HEK293 (cell line): ENCODE measurements at regions not wholly inside any gene's neighbourhood (a gene's known extent, or its start where the extent isn't known, plus 50 kb on each side); places are given as distances from the start of the nearest gene placed in this dataset.

ENCODE experiments used
- CTCF ChIA-PET: fragments of 350-600 bp; formaldehyde crosslinking; extraction: SDS; loops from one replicate; lab custom pipeline; 2021; ENCODE audit warnings: antibody characterized with exemption; lab: Yijun Ruan, JAX
- POLR2A ChIA-PET: fragments of 300-600 bp; formaldehyde crosslinking; extraction: SDS; loops from one replicate; lab custom pipeline; 2020; ENCODE audit warnings: antibody characterized with exemption, inconsistent platforms; lab: Yijun Ruan, JAX
- H3K27ac ChIP-seq: fragments of 200-500 bp; sonication (Bioruptor generic); 2 replicates; pipeline ENCODE4 v1.5.1; 2014; ENCODE audit warnings: low read depth, low read length, control low read depth, inconsistent platforms; ENCODE audit errors: extremely low read depth
- H3K36me3 ChIP-seq, 2 experiments: fragments of 200-500 bp in 1 of 2; sonication (Bioruptor generic) in 1 of 2; 1 replicate in 1 of 2; 2 replicates in 1 of 2; pipeline ENCODE4 v1.5.1; 2014 to 2017; ENCODE audit warnings: inconsistent platforms in 2 of 2, low read length in 2 of 2; ENCODE audit not compliant: control insufficient read depth in 2 of 2, insufficient read depth in 1 of 2
- H3K4me1 ChIP-seq: fragments of 200-500 bp; sonication (Bioruptor generic); 2 replicates; pipeline ENCODE4 v1.5.1; 2014; ENCODE audit warnings: mild to moderate bottlenecking, low read length, inconsistent platforms; ENCODE audit not compliant: control insufficient read depth, insufficient read depth
- H3K4me3 ChIP-seq: 2 replicates; pipeline ENCODE4 v1.5.1; 2011; ENCODE audit warnings: low read depth, mild to moderate bottlenecking, control low read depth, low read length, moderate library complexity
- H3K9me3 ChIP-seq: fragments of 200-500 bp; sonication (Bioruptor generic); 2 replicates; pipeline ENCODE4 v1.5.1; 2014; ENCODE audit warnings: low read depth, low read length, inconsistent platforms; ENCODE audit not compliant: control insufficient read depth, insufficient read depth
- AEBP2 ChIP-seq: fragments of 450-650 bp; formaldehyde crosslinking; IDR thresholded peaks from 2 replicates; pipeline ENCODE4 v1.5.1; 2016; ENCODE audit warnings: missing biosample characterization, missing genetic modification characterization, borderline replicate concordance
- FEZF1 ChIP-seq: fragments of 450-650 bp; formaldehyde crosslinking; IDR thresholded peaks from 2 replicates; pipeline ENCODE4 v1.5.1; 2016; ENCODE audit warnings: missing biosample characterization, missing genetic modification characterization
- INSM2 ChIP-seq: fragments of 450-650 bp; formaldehyde crosslinking; IDR thresholded peaks from 2 replicates; pipeline ENCODE4 v1.5.1; 2016; ENCODE audit warnings: missing biosample characterization, missing genetic modification characterization
- MEIS1 ChIP-seq: sonication (generic); formaldehyde crosslinking; IDR thresholded peaks from 2 replicates; pipeline ENCODE4 v1.8.1; 2022; ENCODE audit warnings: missing genetic modification reagents, mild to moderate bottlenecking, borderline replicate concordance
- MZF1 ChIP-seq: fragments of 450-650 bp; formaldehyde crosslinking; IDR thresholded peaks from 2 replicates; pipeline ENCODE4 v1.5.1; 2017; ENCODE audit warnings: missing biosample characterization, missing genetic modification characterization, borderline replicate concordance
- PRDM4 ChIP-seq: fragments of 450-650 bp; formaldehyde crosslinking; IDR thresholded peaks from 2 replicates; pipeline ENCODE4 v1.5.1; 2017; ENCODE audit warnings: missing biosample characterization, missing genetic modification characterization
- ZBTB11 ChIP-seq: fragments of 450-650 bp; formaldehyde crosslinking; conservative IDR thresholded peaks from 2 replicates; pipeline ENCODE4 v1.5.1; 2016; ENCODE audit warnings: low read depth, missing biosample characterization, missing genetic modification characterization
- ZBTB21 ChIP-seq: fragments of 450-650 bp; formaldehyde crosslinking; IDR thresholded peaks from 2 replicates; pipeline ENCODE4 v1.5.1; 2017; ENCODE audit warnings: missing biosample characterization, missing genetic modification characterization
- ZNF10 ChIP-seq: fragments of 450-650 bp; formaldehyde crosslinking; IDR thresholded peaks from 2 replicates; pipeline ENCODE4 v1.5.1; 2017; ENCODE audit warnings: missing biosample characterization, missing genetic modification characterization
- ZNF132 ChIP-seq: fragments of 450-650 bp; formaldehyde crosslinking; IDR thresholded peaks from 2 replicates; pipeline ENCODE4 v1.5.1; 2017; ENCODE audit warnings: missing biosample characterization, missing genetic modification characterization, borderline replicate concordance
- ZNF138 ChIP-seq: fragments of 450-650 bp; formaldehyde crosslinking; IDR thresholded peaks from 2 replicates; pipeline ENCODE4 v1.5.1; 2016; ENCODE audit warnings: missing biosample characterization, missing genetic modification characterization, borderline replicate concordance
- ZNF157 ChIP-seq: fragments of 450-650 bp; formaldehyde crosslinking; IDR thresholded peaks from 2 replicates; pipeline ENCODE4 v1.5.1; 2016; ENCODE audit warnings: missing biosample characterization, missing genetic modification characterization
- ZNF223 ChIP-seq: fragments of 450-650 bp; formaldehyde crosslinking; IDR thresholded peaks from 2 replicates; pipeline ENCODE4 v1.5.1; 2016; ENCODE audit warnings: missing biosample characterization, missing genetic modification characterization
- ZNF292 ChIP-seq: fragments of 450-650 bp; formaldehyde crosslinking; IDR thresholded peaks from 2 replicates; pipeline ENCODE4 v1.5.1; 2016; ENCODE audit warnings: low read depth, missing biosample characterization, missing genetic modification characterization, borderline replicate concordance
- ZNF488 ChIP-seq: fragments of 450-650 bp; formaldehyde crosslinking; IDR thresholded peaks from 2 replicates; pipeline ENCODE4 v1.5.1; 2016; ENCODE audit warnings: missing biosample characterization, missing genetic modification characterization
- ZNF501 ChIP-seq: fragments of 450-650 bp; formaldehyde crosslinking; IDR thresholded peaks from 2 replicates; pipeline ENCODE4 v1.5.1; 2016; ENCODE audit warnings: missing biosample characterization, missing genetic modification characterization
- ZNF660 ChIP-seq: fragments of 450-650 bp; IDR thresholded peaks from 2 replicates; pipeline ENCODE4 v1.5.1; 2018; ENCODE audit warnings: missing biosample characterization, mild to moderate bottlenecking, missing genetic modification characterization
- ZNF747 ChIP-seq: fragments of 450-650 bp; formaldehyde crosslinking; IDR thresholded peaks from 2 replicates; pipeline ENCODE4 v1.5.1; 2016; ENCODE audit warnings: missing biosample characterization, missing genetic modification characterization
- ZNF76 ChIP-seq: fragments of 450-650 bp; formaldehyde crosslinking; IDR thresholded peaks from 2 replicates; pipeline ENCODE4; 2016; ENCODE audit warnings: low read depth, missing biosample characterization, missing genetic modification characterization, borderline replicate concordance
- ZNF843 ChIP-seq: fragments of 450-650 bp; formaldehyde crosslinking; IDR thresholded peaks from 2 replicates; pipeline ENCODE4 v1.5.1; 2016; ENCODE audit warnings: missing biosample characterization, missing genetic modification characterization
- ZSCAN16 ChIP-seq: fragments of 450-650 bp; formaldehyde crosslinking; IDR thresholded peaks from 2 replicates; pipeline ENCODE4 v1.5.1; 2016; ENCODE audit warnings: missing biosample characterization, missing genetic modification characterization

- no peak overlapping the region for H3K4me3 ChIP-seq
- H3K27ac ChIP-seq, result no peak overlapping the region
- TF ChIP-seq ZBTB21 (tag by site-specific recombination) (no peak), ZNF488 (tag by site-specific recombination) (no peak), ZNF501 (no peak), INSM2 (no peak), PRDM4 (tag by site-specific recombination) (no peak)
- no peaks in the 10 kb centered on the region for H3K4me1 ChIP-seq
- H3K36me3 ChIP-seq, result no peaks in the 10 kb centered on the region
- H3K9me3 ChIP-seq, result no peaks in the 10 kb centered on the region
- POLR2A ChIA-PET, result no interaction called here
- CTCF ChIA-PET, result interaction anchor here (0.6 kb wide), 1 partner anchor 506 kb away, joined by 4 read pairs; no protein-coding TSS in a partner anchor
These were observed 265.2 kb downstream of the SNX13 start for GRCh38 chr7:17674943-17675608.

- no peaks in the 10 kb centered on the region for H3K36me3 ChIP-seq
- H3K4me3 ChIP-seq, result no peak overlapping the region
- no peaks in the 10 kb centered on the region for H3K4me1 ChIP-seq
- no peak overlapping the region for H3K27ac ChIP-seq
- POLR2A ChIA-PET, result no interaction called here
- CTCF ChIA-PET, result interaction anchor here (0.6 to 1.1 kb wide), 5 partner anchors 9 to 906 kb away, joined by 3 to 5 read pairs (median 3); no protein-coding TSS in a partner anchor
- no peaks in the 10 kb centered on the region for H3K9me3 ChIP-seq
- TF ChIP-seq ZNF747 (tag by site-specific recombination) (no peak), ZNF660 (tag by site-specific recombination) (no peak), ZSCAN16 (tag by site-specific recombination) (no peak)
These were observed 262.9 kb downstream of the SNX13 start for GRCh38 chr7:17677408-17677807.

- Histone ChIP-seq H3K4me1 (no peaks in the 10 kb centered on the region), H3K9me3 (no peaks in the 10 kb centered on the region), H3K27ac (no peak overlapping the region), H3K4me3 (no peak overlapping the region), H3K36me3 (no peaks in the 10 kb centered on the region)
- ChIA-PET CTCF (interaction anchor here (0.5 to 3.7 kb wide), 5 partner anchors 11 to 696 kb away, joined by 3 to 12 read pairs (median 5); no protein-coding TSS in a partner anchor), POLR2A (no interaction called here)
- no peak for TF ChIP-seq ZNF843 (tag by site-specific recombination)
- TF ChIP-seq FEZF1, result no peak
- TF ChIP-seq MEIS1 (CRISPR knock-in tag), result no peak
- no peak for TF ChIP-seq ZNF292 (tag by site-specific recombination)
- no peak for TF ChIP-seq ZBTB21 (tag by site-specific recombination)
- TF ChIP-seq AEBP2 (tag by site-specific recombination), result no peak
- no peak for TF ChIP-seq ZBTB11 (tag by site-specific recombination)
- no peak for TF ChIP-seq ZNF76 (tag by site-specific recombination)
- no peak for TF ChIP-seq MZF1 (tag by site-specific recombination)
- TF ChIP-seq ZNF157 (tag by site-specific recombination), result no peak
- TF ChIP-seq ZNF138 (tag by site-specific recombination), result no peak
- no peak for TF ChIP-seq ZNF132
- TF ChIP-seq ZNF10 (tag by site-specific recombination), result no peak
- no peak for TF ChIP-seq ZNF223
These were observed 261.4 kb downstream of the SNX13 start for GRCh38 chr7:17678896-17679295.
